CD1c-positive myeloid dendritic cell (primary cell): ENCODE measurements at regions not wholly inside any gene's neighbourhood (a gene's known extent, or its start where the extent isn't known, plus 50 kb on each side); places are given as distances from the start of the nearest gene placed in this dataset.

Source experiments
- DNase-seq: peaks from one replicate; pipeline ENCODE4 v3.0.0-alpha.2; 2016; ENCODE audit errors: extremely low spot score

DNA sequence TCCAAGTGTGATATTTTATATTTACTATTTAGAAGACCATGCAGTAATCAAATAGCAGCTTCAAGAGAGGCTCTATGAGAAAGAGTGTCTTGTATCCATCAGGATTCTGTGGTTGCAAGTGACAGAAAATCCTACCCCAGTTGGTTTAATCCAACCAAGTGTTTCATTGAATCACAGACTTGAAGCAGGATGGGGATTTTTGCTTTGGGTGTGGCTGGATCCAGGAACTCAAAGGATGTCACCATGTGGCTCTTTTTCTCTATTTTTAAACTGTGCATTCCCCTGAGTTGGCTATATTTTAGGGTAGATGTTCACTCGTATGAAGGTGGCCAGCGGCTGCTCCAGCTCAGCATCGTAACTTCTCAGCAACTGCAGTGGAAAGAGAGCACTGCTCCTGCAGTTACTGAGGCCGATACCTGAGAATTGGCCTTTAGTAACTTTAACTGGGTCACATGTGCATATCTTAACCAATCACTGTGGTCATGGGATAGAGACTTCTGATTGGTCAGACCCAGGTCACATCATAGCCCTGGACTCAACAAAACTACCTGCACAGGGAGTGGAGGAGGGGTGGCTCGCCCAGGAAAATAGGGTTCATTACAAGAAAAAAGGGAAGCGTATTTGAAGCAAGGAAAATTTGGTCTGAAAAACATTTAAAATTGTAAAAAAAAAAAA is 396.1 kb upstream of the SULF2 start:
- DNase-seq = no peak

DNA sequence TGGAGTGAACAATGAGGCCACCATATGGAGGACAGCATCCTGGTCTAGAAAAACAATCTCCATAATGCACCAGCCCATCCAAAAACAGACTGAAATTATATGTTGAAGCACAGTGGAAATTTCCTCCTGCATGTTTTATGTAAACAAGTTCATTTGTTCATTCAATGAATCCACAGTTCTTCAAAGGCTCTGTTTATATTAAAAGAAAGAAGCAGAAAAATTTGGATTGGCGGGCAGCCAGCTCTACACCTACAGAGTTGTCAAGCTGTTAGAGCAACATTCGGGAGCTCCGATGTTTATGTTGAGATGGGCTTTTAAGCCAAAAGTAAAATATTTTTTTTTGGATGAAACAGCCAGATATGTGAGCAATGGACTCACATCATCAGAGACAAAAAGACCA is 395.3 kb upstream of the SULF2 start:
- no peak for DNase-seq

DNA sequence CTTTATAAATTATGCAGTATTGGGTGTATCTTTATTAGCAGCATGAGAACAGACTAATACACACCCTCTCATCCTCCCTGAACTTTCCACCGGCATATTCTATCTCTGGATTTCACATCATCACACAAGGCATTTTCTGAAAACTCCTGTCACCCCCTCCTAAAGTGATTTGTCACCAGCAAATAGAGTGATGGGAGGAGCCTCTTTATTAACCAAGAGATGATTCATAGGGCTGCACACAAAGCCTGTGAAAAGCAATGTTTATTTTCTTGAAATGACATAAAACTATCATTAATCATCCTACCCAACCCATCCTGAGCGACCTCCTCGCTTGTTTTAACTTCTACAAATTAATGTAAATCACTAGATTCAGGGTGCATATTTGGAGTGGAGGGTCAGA is 394.7 kb upstream of the SULF2 start:
- DNase-seq = no peak

DNA sequence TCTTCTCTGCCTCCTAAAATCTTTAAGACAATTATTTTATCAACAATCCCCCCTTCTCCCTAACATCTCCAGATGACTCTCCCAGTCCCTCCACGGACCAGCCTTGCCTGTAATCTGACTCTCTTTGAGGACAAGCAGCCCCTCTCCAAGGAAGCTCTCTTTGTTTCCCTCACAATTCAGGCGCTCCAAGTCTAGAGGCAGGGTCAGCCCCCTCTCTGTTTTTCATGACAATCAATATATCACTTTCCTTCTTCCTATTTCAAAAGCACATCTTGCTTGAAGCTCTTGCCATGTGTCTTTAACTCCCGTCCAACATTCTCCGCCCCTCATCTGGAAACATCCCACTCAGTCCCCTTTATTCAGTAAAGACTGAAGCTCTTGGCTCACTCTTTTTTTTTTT is 393.4 kb upstream of the SULF2 start:
- no peak for DNase-seq

DNA sequence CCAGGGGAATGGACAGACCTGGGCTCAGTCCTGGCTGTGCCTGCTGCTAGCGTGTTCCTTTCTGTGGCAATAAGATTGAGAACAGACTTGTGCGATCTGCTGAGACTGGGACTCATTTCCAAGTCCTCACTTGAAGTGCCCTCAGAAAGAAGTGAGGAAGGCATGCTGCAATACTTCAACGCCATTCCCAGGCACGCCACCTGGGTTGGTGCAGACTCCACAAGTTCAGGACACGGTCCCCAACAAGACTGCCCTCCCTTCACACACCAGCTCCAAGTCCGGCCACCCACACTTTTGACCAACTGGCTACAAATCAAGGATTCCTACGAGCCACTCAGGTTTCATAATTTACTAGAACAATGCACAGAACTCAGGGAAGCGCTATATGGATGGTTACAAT is 391.8 kb upstream of the SULF2 start:
- no peak for DNase-seq

DNA sequence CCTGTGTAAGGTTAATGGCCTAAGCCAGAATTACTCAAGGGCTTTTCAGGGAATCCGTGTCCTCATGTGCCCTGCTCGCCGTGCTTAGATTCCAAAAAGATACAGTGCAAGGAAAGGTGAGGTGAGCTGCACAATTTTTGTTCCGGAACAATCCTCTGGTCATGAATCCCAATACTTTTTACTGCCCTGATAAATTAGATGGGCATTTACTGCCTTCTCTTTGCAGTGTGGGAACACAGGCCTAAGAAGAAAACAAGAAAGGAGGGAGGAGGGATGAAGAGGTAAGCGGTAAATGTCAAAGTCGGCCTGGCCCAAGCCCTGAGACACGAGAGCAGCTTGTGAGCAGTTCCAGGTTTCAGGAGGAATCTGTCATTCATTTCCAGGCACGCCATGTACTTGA is 390.9 kb upstream of the SULF2 start:
- DNase-seq = no peak

DNA sequence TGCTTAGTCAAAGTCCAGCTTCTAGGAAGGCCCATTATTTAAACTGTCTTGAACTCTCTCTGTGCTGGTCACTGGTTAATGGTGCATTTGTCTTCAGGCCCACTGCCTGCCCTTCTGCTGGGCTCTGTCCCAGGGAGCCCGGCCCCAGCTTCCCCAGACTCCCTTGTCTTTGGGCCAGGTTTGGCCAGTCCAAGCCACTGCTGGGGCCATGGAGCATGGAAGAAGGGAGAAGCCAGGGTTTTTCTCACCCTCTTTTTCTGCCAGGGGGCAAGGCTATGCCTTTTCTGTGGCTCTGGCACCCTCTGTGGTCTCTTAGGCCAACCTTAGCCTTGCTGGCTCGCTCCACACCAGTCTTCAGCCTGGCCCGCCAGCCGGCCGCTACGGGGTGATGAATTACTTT is 390.0 kb upstream of the SULF2 start:
- no peak for DNase-seq

DNA sequence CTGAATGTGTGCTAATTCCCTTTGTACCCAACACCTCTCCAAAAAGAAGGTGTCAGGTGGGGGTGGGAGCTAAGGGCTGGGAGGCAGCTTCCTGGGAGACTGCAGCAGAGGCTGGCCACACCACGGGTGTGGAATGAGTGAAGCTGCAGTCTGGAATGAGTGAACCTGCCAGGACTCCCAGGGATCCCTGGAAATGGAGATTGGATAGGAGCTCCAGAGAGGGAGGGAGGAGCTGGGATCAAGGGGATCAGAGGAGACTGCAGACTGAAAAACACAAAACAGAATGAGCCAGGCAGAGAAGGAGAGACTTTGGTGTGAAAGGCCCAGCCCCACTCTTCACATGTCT is 387.0 kb upstream of the SULF2 start:
- no peak for DNase-seq

DNA sequence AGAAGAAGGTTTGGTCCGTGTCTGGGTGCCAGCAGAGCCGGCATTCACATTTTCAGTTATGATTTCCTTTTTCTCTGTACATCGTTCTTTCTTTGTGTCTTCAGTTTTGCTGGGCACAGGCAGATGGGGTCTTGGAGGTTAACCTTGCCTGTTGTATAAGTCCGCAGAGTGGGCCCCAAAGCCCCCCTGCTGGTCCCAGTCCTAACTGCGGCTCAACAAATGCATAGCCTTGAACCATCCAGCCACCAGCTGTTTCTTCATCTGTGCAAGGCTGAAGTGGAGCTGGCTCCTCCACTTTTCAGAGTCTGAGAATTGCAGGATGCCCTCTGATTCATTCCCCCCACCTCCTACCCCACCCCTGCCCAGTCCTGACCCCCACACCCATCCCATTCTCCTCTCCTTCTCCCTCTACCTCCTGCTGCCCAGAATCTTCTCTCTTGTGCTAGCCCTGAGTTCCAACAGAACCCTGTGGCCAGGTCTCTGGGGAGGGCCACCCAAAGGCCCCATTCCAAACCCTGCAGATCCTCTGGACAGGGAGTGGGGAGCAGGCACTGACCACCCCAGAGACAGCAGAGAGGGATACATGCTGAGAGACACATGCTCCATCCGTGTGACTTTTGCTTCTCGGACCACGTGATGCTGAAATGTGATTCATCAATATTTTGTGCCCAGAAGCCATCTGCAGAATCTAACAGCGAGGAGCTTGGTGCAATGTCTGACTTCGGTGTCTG is 386.5 kb upstream of the SULF2 start:
- no peak for DNase-seq

DNA sequence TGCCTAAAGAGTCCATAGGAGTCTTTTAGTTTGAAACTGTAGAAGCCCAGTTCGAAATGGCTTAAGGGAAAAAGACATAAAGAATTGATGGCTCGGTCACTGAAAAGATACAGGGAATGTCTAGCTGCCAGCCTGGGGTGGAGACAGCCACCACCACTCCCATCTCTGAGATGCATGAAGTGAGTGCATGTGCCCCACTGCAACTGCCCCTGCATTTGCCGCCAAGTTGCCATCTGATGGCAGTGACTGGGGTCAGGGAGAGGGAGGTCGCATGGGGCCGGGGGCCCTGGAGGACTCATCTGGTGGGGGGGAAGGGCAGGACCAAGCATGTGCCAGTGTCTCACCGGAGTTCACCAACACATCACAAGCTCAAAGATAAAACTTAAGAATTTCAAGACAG is 385.8 kb upstream of the SULF2 start:
- no peak for DNase-seq

DNA sequence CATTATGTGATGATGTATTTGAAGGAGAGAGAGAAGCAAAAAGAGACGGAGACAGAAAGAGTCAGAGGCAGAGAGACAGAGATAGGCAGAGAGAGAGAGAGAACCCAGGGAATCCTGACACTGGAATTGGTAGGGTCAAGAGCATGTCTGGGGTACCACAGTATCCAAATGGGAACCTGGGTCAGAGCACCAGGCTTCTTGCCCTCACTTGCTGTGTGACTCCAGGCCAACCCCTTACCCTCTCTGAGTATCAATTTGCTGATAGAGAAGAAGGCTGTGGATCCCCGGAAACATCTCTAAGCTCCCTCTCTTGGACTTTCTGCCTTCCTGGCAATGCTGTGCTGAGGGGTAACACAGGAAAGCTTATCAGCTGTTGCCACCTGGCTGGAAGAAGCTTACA is 385.3 kb upstream of the SULF2 start:
- no peak for DNase-seq

DNA sequence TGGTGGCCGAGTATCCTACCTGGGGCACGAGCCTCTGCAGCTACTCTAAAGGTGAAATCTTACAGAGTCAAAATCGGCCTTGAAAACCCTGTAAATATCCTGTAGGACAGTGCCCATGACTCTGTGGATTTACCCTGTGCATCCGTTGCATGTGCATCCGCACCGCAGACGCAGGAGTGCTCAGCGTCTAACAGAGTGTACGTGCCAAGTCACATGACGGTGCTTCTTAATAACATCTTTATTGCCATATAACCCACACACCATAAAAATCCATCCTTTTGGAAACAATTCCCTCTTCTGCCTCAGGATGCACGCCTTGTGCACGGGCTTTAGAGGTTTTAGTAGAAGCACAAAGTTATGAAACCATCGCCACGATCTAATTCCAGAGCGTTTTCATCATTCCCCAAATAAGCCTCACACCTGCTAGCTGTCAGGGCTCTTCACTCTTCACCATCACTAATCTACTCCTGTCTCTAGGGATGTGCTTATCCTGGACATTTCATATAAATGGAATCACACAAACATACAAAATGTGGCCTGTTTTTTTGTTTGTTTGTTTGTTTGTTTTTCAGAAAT is 384.5 kb upstream of the SULF2 start:
- no peak for DNase-seq

DNA sequence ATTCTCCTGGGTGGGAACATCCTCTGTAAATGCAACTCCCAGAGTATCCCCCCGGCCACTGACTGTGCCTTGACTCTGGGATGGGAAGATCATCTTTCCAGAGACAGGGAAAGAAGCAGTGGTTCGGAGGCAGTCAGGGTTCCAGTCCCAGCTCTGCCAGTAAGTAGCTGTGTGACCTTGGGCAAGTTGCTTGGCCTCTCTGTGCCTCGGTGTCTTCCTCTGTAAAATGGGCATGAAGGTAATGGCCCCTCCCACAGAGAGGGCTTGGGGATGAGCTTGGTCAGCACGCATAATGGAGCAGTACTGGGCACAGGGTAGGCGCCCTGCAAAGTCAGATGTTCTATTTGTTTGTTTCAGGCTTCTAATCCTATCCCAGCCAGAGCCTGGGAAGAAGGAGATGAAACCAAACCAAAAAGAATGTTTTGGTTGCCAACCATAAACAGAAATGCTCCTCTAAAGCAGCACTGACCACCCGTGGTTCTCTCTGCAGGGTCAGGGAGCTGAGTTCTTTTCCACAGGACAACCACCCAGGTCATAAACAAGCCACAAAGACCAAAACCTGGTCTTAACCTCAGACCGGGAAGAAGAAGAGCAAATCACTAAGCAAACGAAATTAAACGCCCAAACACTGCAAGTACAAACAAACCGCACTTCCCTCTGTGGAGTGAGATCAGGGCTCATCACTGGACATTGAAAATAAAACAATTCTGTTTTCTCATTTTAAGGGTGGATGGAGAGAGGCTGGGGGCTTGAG is 381.0 kb upstream of the SULF2 start:
- DNase-seq = no peak

DNA sequence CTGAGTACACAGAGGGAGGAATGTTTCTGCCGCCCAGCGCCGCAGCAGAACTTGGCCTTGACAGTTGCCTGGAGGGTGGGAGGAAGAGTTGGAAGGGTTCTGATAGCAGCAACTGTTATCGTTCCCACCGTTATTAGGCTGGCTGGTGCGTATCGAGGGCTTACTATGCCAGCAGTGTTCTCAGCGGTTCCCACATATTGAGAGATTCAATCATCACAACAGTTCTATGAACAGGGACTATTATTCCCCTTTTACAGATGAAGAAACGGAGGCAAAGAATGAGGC is 380.1 kb upstream of the SULF2 start:
- DNase-seq = no peak

DNA sequence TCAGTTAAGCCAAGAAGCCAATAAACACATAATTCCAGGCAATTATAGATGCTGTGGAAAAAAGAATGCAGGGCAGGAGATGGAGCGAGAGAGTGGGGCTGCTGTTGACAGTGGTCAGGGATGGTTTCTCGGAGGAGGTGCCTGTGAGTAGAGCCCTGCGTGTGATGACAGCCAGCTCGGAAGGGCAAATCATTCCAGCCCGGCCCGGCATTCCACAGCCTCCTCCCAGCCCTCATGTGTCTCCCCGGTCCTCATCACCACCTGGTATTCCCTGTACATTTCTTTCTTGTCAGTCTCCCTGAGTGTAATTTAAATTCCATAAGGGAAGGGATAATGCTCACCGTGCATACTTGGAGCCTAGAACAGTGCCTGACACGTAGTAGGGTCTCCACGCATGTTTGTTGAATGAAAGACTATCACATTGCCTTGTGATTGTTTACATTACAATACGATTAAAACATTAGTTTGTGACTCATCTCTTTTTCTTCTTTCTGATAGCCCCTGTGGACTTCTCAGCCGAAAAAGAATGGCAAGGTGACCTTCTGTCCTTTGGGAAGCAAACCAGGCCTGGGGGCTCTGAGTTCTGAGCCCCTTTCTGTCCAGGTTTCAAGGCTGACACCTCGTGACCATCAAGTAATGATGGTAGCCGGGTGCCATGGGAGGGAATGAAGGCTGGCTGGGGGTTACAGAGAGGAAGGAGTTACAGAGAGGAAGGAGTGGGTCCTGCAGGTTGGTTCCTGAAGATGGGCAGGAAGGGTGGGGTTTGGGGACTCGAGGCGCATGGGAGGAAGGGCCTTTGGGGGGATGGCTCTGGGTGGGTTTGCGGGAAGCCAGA is 379.5 kb upstream of the SULF2 start:
- no peak for DNase-seq

DNA sequence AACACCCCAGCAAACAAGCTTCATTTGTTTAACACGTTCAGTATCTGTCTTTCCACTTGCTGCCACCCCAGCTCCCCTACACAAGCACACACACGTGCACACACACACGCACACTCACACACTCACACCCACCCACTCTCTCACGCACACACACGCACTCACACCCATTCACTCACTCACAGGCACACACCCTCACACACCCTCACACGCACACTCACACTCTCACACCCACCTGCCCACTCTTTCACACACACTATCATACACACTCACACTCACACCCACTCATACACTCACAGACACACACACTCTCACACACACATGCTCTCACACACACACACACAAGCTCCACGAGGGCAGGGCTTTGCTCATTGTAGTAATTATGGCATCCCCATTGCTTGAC is 378.8 kb upstream of the SULF2 start:
- no peak for DNase-seq

DNA sequence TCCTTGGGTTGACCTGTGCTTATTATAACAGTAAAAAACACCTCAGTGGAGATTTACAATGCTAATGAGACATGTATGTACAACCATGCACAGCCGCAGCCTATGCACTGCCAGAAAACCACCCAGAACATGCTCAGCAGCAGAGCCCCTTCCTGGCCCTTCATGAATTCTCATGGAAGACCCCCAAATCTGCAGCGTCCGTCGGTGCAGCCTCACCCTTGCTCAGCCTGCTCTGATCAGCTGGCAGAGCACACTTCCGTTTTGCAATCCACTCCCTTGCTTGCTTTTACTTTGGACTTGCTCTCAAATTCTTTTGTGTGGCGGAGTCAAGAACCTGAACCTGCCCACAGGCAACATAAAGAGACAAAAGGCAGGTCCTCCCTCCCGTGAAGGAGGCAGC is 378.2 kb upstream of the SULF2 start:
- no peak for DNase-seq

DNA sequence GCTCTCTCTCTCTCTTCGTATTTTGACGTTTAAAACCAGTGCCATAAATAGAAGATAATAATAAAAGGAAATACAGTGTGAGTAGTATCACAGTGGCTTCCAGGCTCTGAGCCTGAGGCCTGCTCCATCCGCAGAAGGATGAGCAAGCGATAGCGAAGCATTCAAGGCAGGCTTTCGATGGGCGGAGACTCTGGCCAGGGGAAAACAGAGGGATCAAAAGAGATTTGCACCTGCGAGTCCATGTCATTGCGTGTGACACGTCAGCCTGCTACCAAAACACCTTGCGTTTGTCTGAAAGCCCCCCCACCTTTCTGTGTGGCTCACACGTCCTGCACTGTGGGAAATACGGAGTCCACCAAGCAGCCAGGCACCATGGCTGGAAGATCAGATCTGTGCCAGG is 377.3 kb upstream of the SULF2 start:
- no peak for DNase-seq

DNA sequence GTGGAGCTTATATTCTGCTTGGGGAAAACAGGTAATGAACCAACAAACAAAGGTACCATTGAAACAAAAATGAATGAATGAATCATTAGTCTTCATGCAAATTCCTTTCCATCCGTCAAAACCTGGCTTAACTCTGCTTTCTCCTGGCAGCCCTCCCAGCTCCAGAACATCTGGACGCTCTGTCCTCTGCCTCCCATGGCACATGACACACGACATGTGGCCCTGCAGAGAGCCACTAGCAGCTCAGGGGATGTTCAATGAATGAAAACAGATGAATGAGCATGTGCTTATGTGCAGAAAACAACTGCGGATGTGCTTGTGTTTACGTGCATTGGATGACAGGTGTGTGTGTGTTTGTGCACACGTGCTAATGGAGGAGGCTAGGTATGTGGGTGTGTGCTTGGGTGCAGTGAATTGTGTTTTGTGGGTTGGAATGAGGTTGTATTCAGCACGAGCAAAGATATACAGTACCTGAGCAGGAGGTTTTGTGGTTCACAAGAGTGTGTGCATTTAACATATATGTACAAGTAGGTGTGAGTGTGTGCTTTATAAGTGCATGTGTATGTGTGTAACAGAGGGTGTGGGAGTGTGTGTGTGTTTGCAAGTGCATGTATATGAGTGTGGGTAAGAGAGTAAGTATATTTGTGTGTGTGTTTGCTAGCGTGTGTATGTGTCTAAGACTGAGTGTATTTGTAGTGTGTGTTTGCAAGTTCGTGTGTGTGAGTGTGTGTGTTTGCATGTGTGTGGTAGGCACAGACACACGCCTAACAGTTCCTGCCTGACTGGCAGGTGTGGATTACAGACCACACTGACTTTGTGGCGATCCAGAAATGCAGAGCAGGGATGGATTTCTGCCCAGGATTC is 374.1 kb upstream of the SULF2 start:
- no peak for DNase-seq

DNA sequence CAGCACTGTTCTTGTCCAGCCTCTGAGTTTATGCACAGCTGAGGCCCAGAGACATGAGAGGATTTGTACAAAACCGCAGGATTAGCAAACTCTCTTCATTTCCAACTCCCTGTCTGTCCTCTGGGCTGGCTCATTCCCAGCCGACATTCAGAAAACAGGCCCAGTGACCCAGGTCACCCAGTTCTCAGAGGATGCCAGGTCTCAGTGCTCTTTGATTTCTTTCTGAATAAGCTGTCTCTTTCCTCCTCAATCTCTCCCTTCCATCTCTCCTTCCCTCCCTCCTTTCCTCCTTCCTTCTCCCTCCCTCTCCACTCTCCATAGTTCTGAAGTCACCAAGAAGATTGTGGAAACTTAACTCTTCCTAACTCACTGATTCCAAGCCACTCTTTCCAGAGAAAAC is 372.7 kb upstream of the SULF2 start:
- no peak for DNase-seq
